Neuronal stem cell (in vitro differentiated cells): ENCODE measurements at regions not wholly inside any gene's neighbourhood (a gene's known extent, or its start where the extent isn't known, plus 50 kb on each side); places are given as distances from the start of the nearest gene placed in this dataset.

ENCODE experiments used
- DNase-seq: peaks from one replicate; pipeline ENCODE4 v3.0.0-alpha.2; 2013; ENCODE audit warnings: low spot score
- H2AFZ ChIP-seq: one replicate; pipeline ENCODE4 v1.6.1; 2013; ENCODE audit warnings: mild to moderate bottlenecking, low read length, inconsistent platforms
- H2AK5ac ChIP-seq: 2 replicates; pipeline ENCODE4 v1.6.1; 2013; ENCODE audit warnings: low read depth, mild to moderate bottlenecking, inconsistent platforms, low read length, moderate library complexity, mixed read lengths
- H2BK120ac ChIP-seq: 2 replicates; pipeline ENCODE4 v1.6.1; 2013; ENCODE audit warnings: low read depth, mild to moderate bottlenecking, inconsistent platforms, low read length, moderate library complexity, mixed read lengths
- H2BK12ac ChIP-seq: one replicate; pipeline ENCODE4 v1.6.1; 2013; ENCODE audit warnings: low read length, inconsistent platforms
- H2BK15ac ChIP-seq: 2 replicates; pipeline ENCODE4 v1.6.1; 2013; ENCODE audit warnings: mild to moderate bottlenecking, low read length, inconsistent platforms, mixed read lengths
- H2BK5ac ChIP-seq: one replicate; pipeline ENCODE4 v1.6.1; 2013; ENCODE audit warnings: inconsistent platforms, mild to moderate bottlenecking, low read length, moderate library complexity
- H3K14ac ChIP-seq: one replicate; pipeline ENCODE4 v1.6.1; 2013; ENCODE audit warnings: low read length, inconsistent platforms
- H3K18ac ChIP-seq: 2 replicates; pipeline ENCODE4 v1.6.1; 2013; ENCODE audit warnings: low read length, inconsistent platforms
- H3K23ac ChIP-seq: 2 replicates; pipeline ENCODE4 v1.6.1; 2013; ENCODE audit warnings: low read depth, mild to moderate bottlenecking, mixed read lengths, low read length, inconsistent platforms; ENCODE audit not compliant: poor library complexity
- H3K27ac ChIP-seq: replicated peaks from 3 replicates; pipeline ENCODE4 v1.5.1; 2013; ENCODE audit warnings: low read length, inconsistent platforms
- H3K27me3 ChIP-seq, 3 experiments: 2 replicates each; pipeline ENCODE4 v1.6.1; 2013; ENCODE audit warnings: low read length in 3 of 3, mild to moderate bottlenecking in 2 of 3, inconsistent platforms in 1 of 3, low read depth in 1 of 3, mixed read lengths in 1 of 3, moderate library complexity in 1 of 3; ENCODE audit not compliant: control insufficient read depth in 3 of 3, insufficient read depth in 3 of 3
- H3K36me3 ChIP-seq, 2 donors: replicated peaks in 1 of 2; 2 replicates each; pipeline ENCODE4 v1.6.1; 2013; ENCODE audit warnings: low read length in 2 of 2; ENCODE audit not compliant: control insufficient read depth in 2 of 2, insufficient read depth in 2 of 2
- H3K4ac ChIP-seq: 2 replicates; pipeline ENCODE4 v1.6.1; 2013; ENCODE audit warnings: inconsistent platforms, mild to moderate bottlenecking, low read length, moderate library complexity
- H3K4me1 ChIP-seq, 2 donors: 1 replicate in 1 of 2; 2 replicates in 1 of 2; pipeline ENCODE4 v1.6.1; 2013; ENCODE audit warnings: low read length in 2 of 2, low read depth in 1 of 2; ENCODE audit not compliant: control insufficient read depth in 2 of 2, insufficient read depth in 1 of 2
- H3K4me2 ChIP-seq: one replicate; pipeline ENCODE4 v1.6.1; 2013; ENCODE audit warnings: mild to moderate bottlenecking, low read length, inconsistent platforms; ENCODE audit not compliant: insufficient read depth, poor library complexity, severe bottlenecking
- H3K4me3 ChIP-seq, 2 donors: 2 replicates each; pipeline ENCODE4 v1.5.1; 2013; ENCODE audit warnings: low read length in 2 of 2, mild to moderate bottlenecking in 2 of 2, inconsistent platforms in 1 of 2, moderate library complexity in 1 of 2
- H3K79me1 ChIP-seq: one replicate; pipeline ENCODE4 v1.6.1; 2013; ENCODE audit warnings: low read depth, mild to moderate bottlenecking, inconsistent platforms, low read length, moderate library complexity
- H3K9ac ChIP-seq: one replicate; pipeline ENCODE4 v1.6.1; 2013; ENCODE audit warnings: mild to moderate bottlenecking, low read depth, low read length, inconsistent platforms; ENCODE audit not compliant: poor library complexity
- H3K9me3 ChIP-seq, 2 donors: replicated peaks in 1 of 2; 2 replicates each; pipeline versions ENCODE3 to v1.6.1; 2013; ENCODE audit warnings: low read length in 2 of 2, mild to moderate bottlenecking in 2 of 2, inconsistent platforms in 1 of 2, low read depth in 1 of 2, mixed read lengths in 1 of 2, moderate library complexity in 1 of 2; ENCODE audit not compliant: control insufficient read depth in 2 of 2, insufficient read depth in 1 of 2
- H4K8ac ChIP-seq: one replicate; pipeline ENCODE4 v1.6.1; 2013; ENCODE audit warnings: low read depth, mild to moderate bottlenecking, inconsistent platforms, low read length, moderate library complexity
- H4K91ac ChIP-seq: one replicate; pipeline ENCODE4 v1.6.1; 2013; ENCODE audit warnings: low read length, low read depth, mild to moderate bottlenecking, inconsistent platforms; ENCODE audit not compliant: poor library complexity
- WGBS, 2 donors: extraction: QIAGEN DNeasy Blood & Tissue Kit; methylation state at CpG; one replicate each; pipeline ENCODE4 v1.1.7; 2013; ENCODE audit warnings: missing lambda C conversion rate in 2 of 2, mixed read lengths in 1 of 2; ENCODE audit not compliant: insufficient read length in 2 of 2, insufficient replicate concordance in 1 of 2; ENCODE audit errors: extremely low coverage in 2 of 2; 5-methylcytosine and 5-hydroxymethylcytosine counted together

- no peaks in the 10 kb centered on the region for H3K36me3 ChIP-seq
Measured at GRCh38 chr13:42454749-42455148, 119.2 kb upstream of the TNFSF11 start.

GRCh38 chr13:42458193-42458592 is 115.8 kb upstream of the TNFSF11 start:
- Histone ChIP-seq H3K27me3 (no peaks in the 10 kb centered on the region), H2BK15ac (no peak overlapping the region), H3K4ac (no peak overlapping the region), H2BK120ac (no peak overlapping the region), H3K9me3 (no peaks in the 10 kb centered on the region), H2AK5ac (no peak overlapping the region), H2AFZ (no peak overlapping the region), H4K91ac (no peak overlapping the region), H2BK5ac (no peak overlapping the region), H3K27ac (no peak overlapping the region), H4K8ac (no peak overlapping the region), H3K4me3 (no peak overlapping the region), H3K14ac (no peak overlapping the region), H3K18ac (no peak overlapping the region), H3K4me1 (no peaks in the 10 kb centered on the region), H3K23ac (no peak overlapping the region), H3K9ac (no peak overlapping the region), H2BK12ac (no peak overlapping the region), H3K79me1 (no peaks in the 10 kb centered on the region), H3K36me3 (no peaks in the 10 kb centered on the region), H3K4me2 (no peak overlapping the region)
- WGBS, 2 donors: no CpG with 5 or more reads among the region's 5 CpGs
- DNase-seq: no peak

More at GRCh38 chr13:42454749-42455148, 119.2 kb upstream of the TNFSF11 start:
- no peak overlapping the region for H2AFZ ChIP-seq
- no peak overlapping the region for H3K4me3 ChIP-seq
- no peak overlapping the region for H4K8ac ChIP-seq
- no peaks in the 10 kb centered on the region for H3K79me1 ChIP-seq
- H2BK12ac ChIP-seq: no peak overlapping the region
- H3K4me2 ChIP-seq: no peak overlapping the region
- no peak overlapping the region for H2BK15ac ChIP-seq
- DNase-seq: no peak
- no peaks in the 10 kb centered on the region for H3K9me3 ChIP-seq
- H3K9ac ChIP-seq: no peak overlapping the region
- no peak overlapping the region for H3K4ac ChIP-seq
- no peaks in the 10 kb centered on the region for H3K27me3 ChIP-seq
- no peak overlapping the region for H3K18ac ChIP-seq
- H3K4me1 ChIP-seq: no peaks in the 10 kb centered on the region
- no CpG with 5 or more reads among the region's 6 CpGs for whole genome bisulfite sequencing, 2 donors
- H4K91ac ChIP-seq: no peak overlapping the region
- H2BK5ac ChIP-seq: no peak overlapping the region
- no peak overlapping the region for H3K14ac ChIP-seq
- no peak overlapping the region for H3K23ac ChIP-seq
- no peak overlapping the region for H2AK5ac ChIP-seq
- no peak overlapping the region for H2BK120ac ChIP-seq
- H3K27ac ChIP-seq: no peak overlapping the region

- no peak overlapping the region for H3K4me3 ChIP-seq
- H3K79me1 ChIP-seq: no peaks in the 10 kb centered on the region
- H4K91ac ChIP-seq: no peak overlapping the region
- no peak overlapping the region for H2AFZ ChIP-seq
- no CpG with 5 or more reads among the region's 4 CpGs for WGBS, 2 donors
- H2AK5ac ChIP-seq: no peak overlapping the region
- no peak overlapping the region for H2BK12ac ChIP-seq
- no peak overlapping the region for H4K8ac ChIP-seq
- H3K27ac ChIP-seq: no peak overlapping the region
- no peak overlapping the region for H3K14ac ChIP-seq
- no peak overlapping the region for H3K18ac ChIP-seq
- no peak for DNase-seq
- H2BK15ac ChIP-seq: no peak overlapping the region
- no peak overlapping the region for H3K4ac ChIP-seq
- H3K9ac ChIP-seq: no peak overlapping the region
- H3K4me1 ChIP-seq: no peaks in the 10 kb centered on the region
- H2BK5ac ChIP-seq: no peak overlapping the region
- H3K9me3 ChIP-seq: no peaks in the 10 kb centered on the region
- no peak overlapping the region for H3K23ac ChIP-seq
- no peaks in the 10 kb centered on the region for H3K36me3 ChIP-seq
- no peaks in the 10 kb centered on the region for H3K27me3 ChIP-seq
- no peak overlapping the region for H3K4me2 ChIP-seq
- no peak overlapping the region for H2BK120ac ChIP-seq
Measured at GRCh38 chr13:42466123-42466522, 107.8 kb upstream of the TNFSF11 start.

GRCh38 chr13:42466609-42467008 is 107.3 kb upstream of the TNFSF11 start:
- WGBS, 2 donors: no CpG with 5 or more reads among the region's 1 CpG

More at GRCh38 chr13:42466609-42467008, 107.3 kb upstream of the TNFSF11 start:
- no peak for DNase-seq
- no peak overlapping the region for H2BK120ac ChIP-seq
- H3K27ac ChIP-seq: no peak overlapping the region
- no peak overlapping the region for H4K91ac ChIP-seq
- no peak overlapping the region for H2BK15ac ChIP-seq
- no peak overlapping the region for H2AK5ac ChIP-seq
- H3K4ac ChIP-seq: no peak overlapping the region
- no peak overlapping the region for H3K23ac ChIP-seq
- no peak overlapping the region for H4K8ac ChIP-seq
- H3K27me3 ChIP-seq: no peaks in the 10 kb centered on the region
- H3K9ac ChIP-seq: no peak overlapping the region
- no peak overlapping the region for H3K14ac ChIP-seq
- H3K18ac ChIP-seq: no peak overlapping the region
- no peak overlapping the region for H2BK5ac ChIP-seq
- no peak overlapping the region for H3K4me3 ChIP-seq
- H2AFZ ChIP-seq: no peak overlapping the region
- no peaks in the 10 kb centered on the region for H3K79me1 ChIP-seq
- H3K9me3 ChIP-seq: no peaks in the 10 kb centered on the region
- H3K36me3 ChIP-seq: no peaks in the 10 kb centered on the region
- no peak overlapping the region for H3K4me2 ChIP-seq
- H3K4me1 ChIP-seq: no peaks in the 10 kb centered on the region
- H2BK12ac ChIP-seq: no peak overlapping the region
